ENCODE measurements at regions not wholly inside any gene's neighbourhood (a gene's known extent, or its start where the extent isn't known, plus 50 kb on each side); places are given as distances from the start of the nearest gene placed in this dataset.

DNA sequence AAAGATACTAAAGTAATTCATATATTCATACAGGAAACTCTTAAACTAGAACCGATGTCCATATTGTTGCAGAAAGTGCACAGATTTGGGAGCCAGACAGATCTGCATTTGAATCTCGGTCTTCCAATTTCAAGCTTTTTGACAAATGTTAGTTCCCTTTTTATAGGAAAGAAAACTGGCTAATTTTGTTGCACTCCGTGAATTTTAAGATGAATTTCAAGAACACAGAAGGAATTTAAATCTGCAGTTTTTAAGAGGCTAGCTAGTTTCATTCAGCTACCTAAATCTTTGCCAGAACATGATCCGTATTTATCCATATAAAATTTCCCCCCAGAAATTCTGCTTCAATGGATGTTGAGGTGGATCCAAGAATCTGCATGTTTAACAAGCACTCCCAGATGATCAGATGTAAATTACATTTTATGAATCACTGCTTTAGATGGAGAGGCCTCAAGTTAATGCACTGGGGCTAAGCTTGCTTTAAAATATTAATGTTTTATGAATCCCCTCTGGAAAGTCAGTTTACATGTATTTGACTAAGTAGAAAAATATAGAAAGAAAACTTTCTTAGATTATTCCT is 1296.3 kb upstream of the CADM2 start:
- TF ChIP-seq, protein P1, sequence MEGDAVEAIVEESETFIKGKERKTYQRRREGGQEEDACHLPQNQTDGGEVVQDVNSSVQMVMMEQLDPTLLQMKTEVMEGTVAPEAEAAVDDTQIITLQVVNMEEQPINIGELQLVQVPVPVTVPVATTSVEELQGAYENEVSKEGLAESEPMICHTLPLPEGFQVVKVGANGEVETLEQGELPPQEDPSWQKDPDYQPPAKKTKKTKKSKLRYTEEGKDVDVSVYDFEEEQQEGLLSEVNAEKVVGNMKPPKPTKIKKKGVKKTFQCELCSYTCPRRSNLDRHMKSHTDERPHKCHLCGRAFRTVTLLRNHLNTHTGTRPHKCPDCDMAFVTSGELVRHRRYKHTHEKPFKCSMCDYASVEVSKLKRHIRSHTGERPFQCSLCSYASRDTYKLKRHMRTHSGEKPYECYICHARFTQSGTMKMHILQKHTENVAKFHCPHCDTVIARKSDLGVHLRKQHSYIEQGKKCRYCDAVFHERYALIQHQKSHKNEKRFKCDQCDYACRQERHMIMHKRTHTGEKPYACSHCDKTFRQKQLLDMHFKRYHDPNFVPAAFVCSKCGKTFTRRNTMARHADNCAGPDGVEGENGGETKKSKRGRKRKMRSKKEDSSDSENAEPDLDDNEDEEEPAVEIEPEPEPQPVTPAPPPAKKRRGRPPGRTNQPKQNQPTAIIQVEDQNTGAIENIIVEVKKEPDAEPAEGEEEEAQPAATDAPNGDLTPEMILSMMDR (IDR thresholded peaks at IDR 0.05; ENCODE audit: poor library complexity, severe bottlenecking): no peak
- no peak for TF ChIP-seq EZH2 (IDR thresholded peaks at IDR 0.05; ENCODE audit: borderline replicate concordance, insufficient read depth, low read length, poor library complexity, severe bottlenecking)
- no peak for TF ChIP-seq POLR2AphosphoS5 (IDR thresholded peaks at IDR 0.05)
